ENCODE measurements at regions not wholly inside any gene's neighbourhood (a gene's known extent, or its start where the extent isn't known, plus 50 kb on each side); places are given as distances from the start of the nearest gene placed in this dataset.

- H3K27ac ChIP-seq (ENCODE audit: control insufficient read depth, insufficient read depth), result no peak overlapping the region
- no peak overlapping the region for H2AFZ ChIP-seq (ENCODE audit: control insufficient read depth, low read depth, low read length)
- no peak for DNase-seq (ENCODE audit: low read depth, low spot score)
- in situ Hi-C loops (cut with MboI), result no loop called here
- no peak for FAIRE-seq
- BruUV-seq (replicated peaks), result no TSS peak
- no peaks in the 10 kb centered on the region for H3K9me3 ChIP-seq (replicated peaks; ENCODE audit: control insufficient read depth, insufficient read depth, low read length)
- ChIA-PET SMC1A (ENCODE audit: uncharacterized antibody, unreplicated experiment) (no interaction called here), RAD21 (ENCODE audit: unreplicated experiment) (no interaction called here), POLR2A (no interaction called here), CTCF (no interaction called here)
- WGBS (ENCODE audit: insufficient coverage, insufficient replicate concordance, low lambda C conversion rate, missing lambda C conversion rate), result 0% methylated on average over 1 of the region's 1 CpG
- H3K4me1 ChIP-seq (ENCODE audit: control insufficient read depth, insufficient read depth, low read length), result no peaks in the 10 kb centered on the region
- no peak for ATAC-seq
- no peak overlapping the region for H3K9ac ChIP-seq (ENCODE audit: control insufficient read depth, insufficient read depth, low read length)
- H3K79me2 ChIP-seq (ENCODE audit: control insufficient read depth, insufficient read depth, low read length), result no peaks in the 10 kb centered on the region
- TF ChIP-seq RELA (IDR thresholded peaks at IDR 0.05; ENCODE audit: borderline replicate concordance, partially characterized antibody) (no peak), IRF3 (IDR thresholded peaks at IDR 0.05) (no peak), ZBTB40 (IDR thresholded peaks at IDR 0.05; ENCODE audit: borderline replicate concordance) (no peak)
- H3K4me3 ChIP-seq, result no peak overlapping the region
- H4K20me1 ChIP-seq (ENCODE audit: control insufficient read depth, insufficient read depth), result no peaks in the 10 kb centered on the region
- intact Hi-C loops (cut with micrococcal nuclease; ENCODE audit: unreplicated experiment), result no loop called here
- no peaks in the 10 kb centered on the region for H3K27me3 ChIP-seq (replicated peaks in 1 of 2; ENCODE audit: control insufficient read depth in 2 of 2, insufficient read depth in 2 of 2, low read length in 1 of 2)
- no peaks in the 10 kb centered on the region for H3K36me3 ChIP-seq (ENCODE audit: control insufficient read depth in 2 of 2, insufficient read depth in 2 of 2, low read length in 1 of 2)
- H3K4me2 ChIP-seq (ENCODE audit: control insufficient read depth, insufficient read depth), result no peak overlapping the region
Measured at GRCh38 chr10:55169493-55169892, 368.5 kb upstream of the PCDH15 start.
